Activated T-cell treated with anti-CD3 and anti-CD28 coated beads, Interleukin-2, amount 50 U/mL, for 24 hours (primary cell): ENCODE measurements at regions not wholly inside any gene's neighbourhood (a gene's known extent, or its start where the extent isn't known, plus 50 kb on each side); places are given as distances from the start of the nearest gene placed in this dataset.
"Not testable (repeated sequence)": the region's sequence is repeated elsewhere in the genome, so short reads cannot be mapped to it uniquely, and the experiment has no call there.

Source experiments
- DNase-seq: peaks from one replicate; pipeline ENCODE4 v3.0.0-alpha.2; 2020
- H3K27ac Mint-ChIP-seq: 2 replicates; pipeline ENCODE4 v1.8.0; 2020; ENCODE audit warnings: mild to moderate bottlenecking, mixed read lengths
- H3K27me3 Mint-ChIP-seq: 2 replicates; pipeline ENCODE4 v1.8.0; 2020; ENCODE audit warnings: mixed read lengths
- H3K36me3 Mint-ChIP-seq: 2 replicates; pipeline ENCODE4 v1.8.0; 2020; ENCODE audit warnings: low read depth, mixed read lengths
- H3K4me1 Mint-ChIP-seq: 2 replicates; pipeline ENCODE4 v1.8.0; 2020; ENCODE audit warnings: low read depth, mixed read lengths
- H3K4me3 Mint-ChIP-seq: 2 replicates; pipeline ENCODE4 v1.8.0; 2020; ENCODE audit warnings: mild to moderate bottlenecking, moderate library complexity, mixed read lengths
- H3K9me3 Mint-ChIP-seq: 2 replicates; pipeline ENCODE4 v1.8.0; 2020; ENCODE audit warnings: mixed read lengths

- DNase-seq = no peak
- Mint-ChIP-seq H3K9me3 (peaks cover 3% of the 10 kb centered on the region), H3K4me3 (no peak overlapping the region), H3K4me1 (no peaks in the 10 kb centered on the region), H3K27me3 (no peaks in the 10 kb centered on the region), H3K27ac (no peak overlapping the region), H3K36me3 (no peaks in the 10 kb centered on the region)
Observed at GRCh38 chr5:135279328-135279727, 119.7 kb downstream of the MACROH2A1 start.

GRCh38 chr5:135276151-135276550, 122.9 kb downstream of the MACROH2A1 start:
- Mint-ChIP-seq H3K4me1 (no peaks in the 10 kb centered on the region), H3K9me3 (peaks cover 3% of the 10 kb centered on the region), H3K36me3 (no peaks in the 10 kb centered on the region), H3K27ac (no peak overlapping the region), H3K27me3 (no peaks in the 10 kb centered on the region), H3K4me3 (no peak overlapping the region)
- DNase-seq = no peak

- no peak for DNase-seq
- H3K36me3 Mint-ChIP-seq = no peaks in the 10 kb centered on the region
- no peak overlapping the region for H3K4me3 Mint-ChIP-seq
- H3K9me3 Mint-ChIP-seq = no peaks in the 10 kb centered on the region
- no peak overlapping the region for H3K27ac Mint-ChIP-seq
- H3K27me3 Mint-ChIP-seq = no peaks in the 10 kb centered on the region
- H3K4me1 Mint-ChIP-seq = no peaks in the 10 kb centered on the region
Observed at GRCh38 chr5:135273212-135273611, 125.8 kb downstream of the MACROH2A1 start.

GRCh38 chr5:135272311-135272805, 126.7 kb downstream of the MACROH2A1 start:
- H3K9me3 Mint-ChIP-seq = no peaks in the 10 kb centered on the region
- H3K4me3 Mint-ChIP-seq = no peak overlapping the region
- H3K4me1 Mint-ChIP-seq = no peaks in the 10 kb centered on the region
- no peaks in the 10 kb centered on the region for H3K27me3 Mint-ChIP-seq
- H3K27ac Mint-ChIP-seq = no peak overlapping the region
- no peak for DNase-seq
- no peaks in the 10 kb centered on the region for H3K36me3 Mint-ChIP-seq

- DNase-seq = no peak
- no peak overlapping the region for H3K27ac Mint-ChIP-seq
- H3K36me3 Mint-ChIP-seq = no peaks in the 10 kb centered on the region
- H3K4me1 Mint-ChIP-seq = no peaks in the 10 kb centered on the region
- H3K27me3 Mint-ChIP-seq = no peaks in the 10 kb centered on the region
- no peak overlapping the region for H3K4me3 Mint-ChIP-seq
- no peaks in the 10 kb centered on the region for H3K9me3 Mint-ChIP-seq
Observed at GRCh38 chr5:135271533-135272310, 127.3 kb downstream of the MACROH2A1 start.

GRCh38 chr5:135269931-135270421, 129.1 kb downstream of the MACROH2A1 start:
- no peaks in the 10 kb centered on the region for H3K36me3 Mint-ChIP-seq
- H3K4me1 Mint-ChIP-seq = no peaks in the 10 kb centered on the region
- H3K9me3 Mint-ChIP-seq = no peaks in the 10 kb centered on the region
- no peak for DNase-seq
- H3K27ac Mint-ChIP-seq = no peak overlapping the region
- H3K4me3 Mint-ChIP-seq = no peak overlapping the region
- H3K27me3 Mint-ChIP-seq = no peaks in the 10 kb centered on the region

GRCh38 chr5:135269199-135269598, 129.8 kb downstream of the MACROH2A1 start:
- Mint-ChIP-seq H3K4me1 (no peaks in the 10 kb centered on the region), H3K36me3 (no peaks in the 10 kb centered on the region), H3K9me3 (no peaks in the 10 kb centered on the region), H3K27ac (no peak overlapping the region), H3K4me3 (no peak overlapping the region), H3K27me3 (no peaks in the 10 kb centered on the region)
- no peak for DNase-seq

- no peak for DNase-seq
- Mint-ChIP-seq H3K4me1 (no peaks in the 10 kb centered on the region), H3K36me3 (no peaks in the 10 kb centered on the region), H3K27me3 (peaks cover 2% of the 10 kb centered on the region), H3K27ac (no peak overlapping the region), H3K9me3 (no peaks in the 10 kb centered on the region), H3K4me3 (no peak overlapping the region)
Observed at GRCh38 chr5:135266975-135267374, 132.1 kb downstream of the MACROH2A1 start.

- H3K9me3 Mint-ChIP-seq = no peaks in the 10 kb centered on the region
- DNase-seq = no peak
- H3K27ac Mint-ChIP-seq = no peak overlapping the region
- H3K27me3 Mint-ChIP-seq = peaks cover 4% of the 10 kb centered on the region
- no peak overlapping the region for H3K4me3 Mint-ChIP-seq
- no peaks in the 10 kb centered on the region for H3K4me1 Mint-ChIP-seq
- no peaks in the 10 kb centered on the region for H3K36me3 Mint-ChIP-seq
Observed at GRCh38 chr5:135266303-135266635, 132.8 kb downstream of the MACROH2A1 start.

GRCh38 chr5:135265497-135266302, 133.3 kb downstream of the MACROH2A1 start:
- DNase-seq = no peak
- no peaks in the 10 kb centered on the region for H3K36me3 Mint-ChIP-seq
- peaks cover 4% of the 10 kb centered on the region for H3K27me3 Mint-ChIP-seq
- no peak overlapping the region for H3K4me3 Mint-ChIP-seq
- no peak overlapping the region for H3K27ac Mint-ChIP-seq
- no peaks in the 10 kb centered on the region for H3K9me3 Mint-ChIP-seq
- no peaks in the 10 kb centered on the region for H3K4me1 Mint-ChIP-seq

GRCh38 chr5:135264451-135265440, 134.3 kb downstream of the MACROH2A1 start:
- H3K4me1 Mint-ChIP-seq = no peaks in the 10 kb centered on the region
- no peaks in the 10 kb centered on the region for H3K36me3 Mint-ChIP-seq
- no peak overlapping the region for H3K27ac Mint-ChIP-seq
- no peak overlapping the region for H3K4me3 Mint-ChIP-seq
- DNase-seq = no peak
- H3K9me3 Mint-ChIP-seq = peaks cover under 1% of the 10 kb centered on the region
- H3K27me3 Mint-ChIP-seq = peaks cover 9% of the 10 kb centered on the region

GRCh38 chr5:135263022-135263668, 135.9 kb downstream of the MACROH2A1 start:
- Mint-ChIP-seq H3K27ac (no peak overlapping the region), H3K4me1 (no peaks in the 10 kb centered on the region), H3K27me3 (peaks cover 11% of the 10 kb centered on the region), H3K9me3 (peaks cover 3% of the 10 kb centered on the region), H3K36me3 (no peaks in the 10 kb centered on the region), H3K4me3 (no peak overlapping the region)
- no peak for DNase-seq

GRCh38 chr5:135262364-135262763, 136.7 kb downstream of the MACROH2A1 start:
- H3K9me3 Mint-ChIP-seq = peaks cover 3% of the 10 kb centered on the region
- no peak overlapping the region for H3K4me3 Mint-ChIP-seq
- H3K27ac Mint-ChIP-seq = no peak overlapping the region
- DNase-seq = no peak
- no peaks in the 10 kb centered on the region for H3K4me1 Mint-ChIP-seq
- peaks cover 11% of the 10 kb centered on the region for H3K27me3 Mint-ChIP-seq
- no peaks in the 10 kb centered on the region for H3K36me3 Mint-ChIP-seq

- peaks cover 15% of the 10 kb centered on the region for H3K27me3 Mint-ChIP-seq
- DNase-seq, H3K27ac Mint-ChIP-seq, H3K4me3 Mint-ChIP-seq, H3K4me1 Mint-ChIP-seq, H3K9me3 Mint-ChIP-seq, H3K36me3 Mint-ChIP-seq: not testable (repeated sequence)
Observed at GRCh38 chr5:135260108-135260507, 138.9 kb downstream of the MACROH2A1 start.
